ENCODE measurements at regions not wholly inside any gene's neighbourhood (a gene's known extent, or its start where the extent isn't known, plus 50 kb on each side); places are given as distances from the start of the nearest gene placed in this dataset.
"Not testable (repeated sequence)": the region's sequence is repeated elsewhere in the genome, so short reads cannot be mapped to it uniquely, and the experiment has no call there.

DNA sequence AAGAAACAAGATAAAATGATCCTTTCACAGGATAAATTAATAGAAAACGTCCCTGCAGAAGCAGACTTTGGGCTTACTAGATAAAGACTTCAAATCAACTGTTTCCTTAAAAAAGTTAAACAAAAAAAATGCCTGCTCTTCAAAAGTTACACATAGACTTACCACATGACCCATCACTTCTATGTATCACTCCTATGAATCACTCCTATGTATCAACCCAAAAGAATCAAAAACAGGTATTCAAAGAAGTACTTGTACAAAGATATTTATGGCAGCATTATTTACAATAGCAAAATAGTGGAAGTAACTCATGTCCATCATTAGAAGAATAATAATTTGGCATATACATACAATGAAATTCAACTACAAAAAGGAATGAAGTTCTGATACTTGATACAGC is 56.3 kb upstream of the PRDM9 start:
- DNase-seq, result no peak

DNA sequence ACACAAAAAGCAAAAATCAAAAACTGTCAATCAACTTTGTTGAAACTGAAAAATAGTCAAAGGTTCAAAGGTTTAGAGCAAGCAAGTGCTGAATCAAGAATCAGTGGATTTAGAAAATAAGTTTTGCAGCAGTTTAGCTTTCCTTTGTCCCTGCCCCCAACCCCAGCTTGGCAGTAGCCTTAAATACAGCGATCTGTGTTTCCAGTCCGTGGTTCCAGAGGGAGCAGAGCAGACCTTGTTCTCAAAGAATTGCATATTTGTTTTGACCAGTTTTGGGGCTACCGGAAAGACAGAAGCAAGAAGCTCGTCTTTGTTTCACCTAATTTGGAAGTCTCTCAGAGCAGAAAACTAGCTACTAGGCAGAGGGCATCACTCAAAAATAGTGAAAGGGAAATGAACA is 57.2 kb upstream of the PRDM9 start:
- no peak for DNase-seq

- DNase-seq, result no peak
Measured at GRCh38 chr5:23448627-23449026, 58.8 kb upstream of the PRDM9 start.

GRCh38 chr5:23446424-23446823 is 61.0 kb upstream of the PRDM9 start:
- peak; percentile 37 for DNase-seq

DNA sequence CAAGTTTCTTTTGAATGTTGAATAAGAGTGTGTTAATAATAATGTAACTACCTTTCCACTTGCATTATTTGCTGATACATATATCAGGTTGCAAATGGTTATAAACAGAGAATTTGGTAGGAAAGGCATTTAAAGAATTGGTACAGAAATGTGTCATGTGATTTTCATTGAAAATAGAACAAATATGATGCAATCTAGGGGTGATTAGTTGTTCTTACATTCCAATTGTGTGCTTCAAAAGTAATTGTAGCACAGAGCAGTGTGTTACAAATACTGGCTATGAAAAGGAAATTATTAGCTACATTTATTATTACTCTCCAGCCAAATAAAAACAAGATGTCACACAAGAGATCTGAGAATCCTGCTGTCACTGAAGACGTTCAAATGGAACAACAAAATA is 61.8 kb upstream of the PRDM9 start:
- peak; percentile 9 for DNase-seq

- no peak for DNase-seq
Measured at GRCh38 chr5:23440703-23441102, 66.7 kb upstream of the PRDM9 start.

DNA sequence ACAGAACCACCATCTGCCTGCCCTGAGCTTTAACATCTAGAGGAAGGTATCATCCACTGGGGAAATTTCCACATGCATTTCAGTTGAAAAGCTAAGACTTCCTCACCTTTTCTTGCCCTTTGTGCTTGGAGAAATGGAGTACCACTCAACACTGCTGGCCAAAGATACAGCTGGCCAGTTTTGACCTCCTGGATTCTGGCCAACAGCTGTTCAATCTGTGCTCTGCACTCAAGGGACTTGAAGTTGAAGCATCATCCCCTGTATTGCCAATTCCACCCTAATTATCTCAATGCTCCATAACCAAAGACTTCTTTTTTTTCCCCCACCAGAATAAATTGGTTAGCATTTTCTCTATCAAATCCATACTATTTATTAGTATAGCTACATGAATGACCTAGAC is 70.4 kb upstream of the PRDM9 start:
- DNase-seq, result no peak

DNA sequence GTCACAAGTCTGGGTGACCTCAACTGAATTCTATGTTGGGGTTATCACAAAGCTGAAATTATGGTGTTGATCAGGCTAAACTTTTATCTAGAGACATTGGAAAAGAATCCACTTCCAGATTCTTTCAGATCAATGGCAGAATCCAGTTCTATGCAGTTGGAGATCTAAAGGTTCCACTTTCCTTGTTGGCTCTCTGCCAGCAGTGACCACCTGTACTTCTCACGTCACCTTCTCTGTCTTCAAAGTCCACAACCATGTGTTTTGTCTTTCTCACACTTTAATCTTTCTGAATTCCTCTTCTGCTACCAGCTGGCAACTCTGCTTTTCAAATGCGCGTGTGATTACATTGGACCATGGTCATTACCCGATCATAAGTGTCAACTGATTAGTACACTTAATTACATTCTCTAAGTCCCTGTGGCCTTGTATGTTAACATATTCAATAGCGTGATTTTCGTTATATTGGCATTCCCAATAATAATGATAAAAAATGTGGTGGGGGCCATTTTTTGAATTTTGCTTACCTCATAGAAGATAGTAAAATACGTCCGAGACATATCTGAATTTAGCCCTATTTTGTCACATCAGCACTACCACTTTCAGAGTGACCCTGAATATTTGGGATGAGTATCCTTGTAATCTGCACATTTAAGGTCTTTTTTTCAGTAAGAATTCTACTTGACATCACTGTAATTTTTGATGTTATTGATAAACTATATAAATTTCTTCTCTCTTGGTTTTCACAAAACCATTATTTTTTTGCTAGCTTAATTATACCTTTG is 73.7 kb upstream of the PRDM9 start:
- DNase-seq, result no peak

DNA sequence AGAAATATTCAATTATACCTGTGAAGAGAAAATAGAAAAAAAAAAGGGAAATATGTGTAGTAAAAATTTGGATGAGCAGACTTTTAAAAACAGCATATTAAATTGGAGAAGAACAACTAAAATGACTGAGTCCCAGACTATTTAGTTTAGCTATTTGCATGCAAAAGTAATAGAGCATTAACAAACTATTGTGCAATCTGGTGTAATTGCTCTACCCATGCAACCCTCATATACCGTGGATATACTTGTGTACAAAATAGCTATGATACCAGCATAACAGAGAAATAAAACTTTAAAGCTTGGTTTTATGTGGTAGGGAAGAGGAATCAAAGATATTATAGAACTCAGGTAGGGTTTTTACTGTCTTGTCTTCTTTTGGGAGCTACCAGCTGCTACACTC is 78.7 kb upstream of the PRDM9 start:
- DNase-seq, result no peak

DNA sequence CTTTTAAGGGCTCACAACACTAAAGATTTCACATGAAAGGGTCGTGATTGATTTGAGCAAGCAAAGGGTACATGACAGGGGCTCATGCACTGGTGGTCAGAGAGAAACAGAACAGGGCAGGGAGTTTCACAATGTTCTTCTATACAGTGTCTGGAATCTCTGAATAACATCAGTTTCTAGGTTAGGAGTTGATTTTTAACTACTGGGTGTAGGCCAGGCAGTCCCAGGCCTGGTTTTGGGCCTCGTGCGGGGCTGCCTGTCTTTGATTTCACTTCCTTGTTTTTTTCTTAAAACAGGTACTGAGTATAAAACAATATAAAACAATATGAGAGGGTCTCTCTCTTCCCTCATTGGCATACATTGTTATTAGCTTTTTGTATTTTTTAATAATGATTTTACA is 87.2 kb upstream of the PRDM9 start:
- DNase-seq, result not testable (repeated sequence)

GRCh38 chr5:23419115-23419514 is 88.3 kb upstream of the PRDM9 start:
- no peak for DNase-seq

GRCh38 chr5:23412515-23412914 is 94.9 kb upstream of the PRDM9 start:
- DNase-seq, result no peak

DNA sequence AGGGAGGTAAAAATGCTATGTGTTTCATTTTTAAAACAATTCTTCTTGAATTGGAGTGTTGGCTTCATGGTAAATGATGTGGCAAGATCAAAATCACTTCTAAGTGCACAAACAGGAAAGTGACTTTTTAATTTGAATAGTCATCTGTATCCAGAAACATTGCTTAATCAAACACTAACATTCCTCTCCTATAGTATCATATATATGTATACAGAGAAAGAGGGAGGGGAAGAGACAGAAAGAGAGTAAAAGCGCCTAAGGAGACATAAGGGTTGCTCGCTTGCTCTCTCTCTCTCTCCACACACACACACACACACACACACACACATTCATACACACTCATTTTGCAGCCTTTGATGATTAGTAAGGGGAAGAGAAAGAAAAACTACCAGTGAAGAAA is 95.4 kb upstream of the PRDM9 start:
- peak; percentile 60 for DNase-seq

- DNase-seq, result no peak
Measured at GRCh38 chr5:23411200-23411599, 96.2 kb upstream of the PRDM9 start.

GRCh38 chr5:23410775-23411174 is 96.6 kb upstream of the PRDM9 start:
- not testable (repeated sequence) for DNase-seq

- no peak for DNase-seq
Measured at GRCh38 chr5:23405316-23406068, 101.9 kb upstream of the PRDM9 start.

DNA sequence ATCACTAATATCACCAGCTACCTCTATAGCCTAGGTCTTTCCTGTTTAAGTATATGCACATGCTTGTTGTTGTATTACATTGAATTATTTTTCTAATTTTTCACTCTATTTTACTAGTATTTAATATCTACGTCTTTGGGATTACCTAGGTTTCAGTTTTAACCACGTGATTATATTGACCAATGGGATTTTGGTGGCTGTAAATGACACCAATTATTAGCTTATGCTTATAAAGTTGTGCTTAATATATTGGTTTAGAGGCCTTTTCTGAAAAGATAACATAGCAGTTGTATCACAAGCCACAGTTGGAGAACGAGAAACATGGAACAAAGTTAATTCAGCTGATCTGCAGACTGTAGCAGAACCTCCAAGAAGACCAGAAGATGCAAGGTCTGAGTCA is 104.8 kb upstream of the PRDM9 start:
- DNase-seq, result no peak

DNA sequence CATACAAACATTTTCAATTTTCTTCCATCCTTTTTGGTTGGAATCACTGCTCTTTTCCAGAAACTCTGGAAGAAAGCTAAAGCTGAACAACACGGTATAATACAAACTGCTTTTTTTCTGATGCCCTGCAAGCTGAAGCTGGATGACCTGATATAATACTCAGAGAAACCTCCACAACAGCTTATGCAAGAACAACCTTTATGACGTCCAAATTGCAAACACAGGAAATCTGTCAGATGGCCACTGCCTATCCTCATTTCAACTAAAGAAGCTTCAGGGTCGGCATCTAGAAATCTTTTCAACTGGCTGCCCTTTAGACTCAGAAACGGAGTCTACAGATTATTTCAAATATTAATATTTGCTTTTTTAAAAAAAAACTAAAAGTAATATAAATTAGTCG is 106.5 kb upstream of the PRDM9 start:
- no peak for DNase-seq

- DNase-seq, result no peak
Measured at GRCh38 chr5:23396346-23396745, 111.1 kb upstream of the PRDM9 start.

DNA sequence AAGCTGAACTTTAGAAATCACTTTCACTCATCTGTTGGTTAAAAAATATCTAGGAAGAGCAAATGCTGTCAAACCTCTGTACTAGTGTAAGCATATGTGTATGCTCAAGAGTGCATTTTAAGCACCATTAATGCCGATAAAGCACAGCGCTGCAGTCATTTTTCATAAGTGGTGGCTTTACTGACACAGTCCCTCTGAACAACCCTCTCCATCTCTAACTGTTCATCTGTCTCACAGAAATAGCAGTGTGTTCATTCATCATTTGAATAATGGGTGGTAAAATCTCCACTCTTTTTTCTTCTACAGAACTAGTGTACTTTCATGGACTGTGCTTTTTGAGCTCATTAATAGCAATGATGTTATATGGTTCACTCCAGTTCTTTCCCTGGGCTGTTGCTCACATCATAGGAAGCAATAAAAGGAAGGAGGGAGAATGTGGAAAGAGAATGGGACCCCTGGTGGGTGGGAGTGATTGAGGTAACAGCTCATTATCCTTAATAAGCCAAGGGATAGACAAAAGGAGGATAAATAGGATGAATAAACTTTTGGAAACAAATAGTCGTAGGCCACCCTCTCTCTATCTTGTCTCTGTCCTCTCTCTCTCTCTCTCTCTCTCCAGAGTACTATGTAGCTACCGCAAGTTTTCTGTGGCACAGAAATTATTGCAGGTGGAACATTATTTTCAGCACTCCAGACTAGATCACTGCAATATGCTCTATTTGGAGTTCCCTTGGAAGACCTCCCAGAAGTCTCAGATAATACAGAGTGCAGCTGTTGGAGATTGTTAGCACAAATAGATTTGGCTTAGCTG is 117.9 kb upstream of the PRDM9 start:
- DNase-seq, result no peak

DNA sequence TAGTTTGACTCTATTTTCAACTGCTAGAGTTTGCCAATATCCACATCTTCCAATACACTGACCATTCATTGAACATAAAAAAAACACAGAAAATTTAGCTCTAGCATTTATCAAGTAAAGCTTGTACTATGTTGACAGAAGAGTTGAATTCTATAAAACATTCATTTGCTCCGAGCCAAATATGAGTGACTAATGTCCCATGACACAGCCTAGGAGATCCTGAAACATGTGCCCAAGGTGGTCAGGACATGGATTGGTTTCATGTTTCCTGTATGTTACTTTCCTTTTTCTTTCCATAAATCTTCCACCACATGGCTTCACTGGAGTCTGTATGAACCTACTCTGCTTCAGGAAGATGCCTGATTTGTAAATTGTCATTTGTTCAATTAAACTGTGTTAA is 122.4 kb upstream of the PRDM9 start:
- DNase-seq, result no peak

- no peak for DNase-seq
Measured at GRCh38 chr5:23372177-23372576, 135.2 kb upstream of the PRDM9 start.

- no peak for DNase-seq
Measured at GRCh38 chr5:23368393-23368792, 139.0 kb upstream of the PRDM9 start.

GRCh38 chr5:23367874-23368273 is 139.5 kb upstream of the PRDM9 start:
- DNase-seq, result no peak
